ENCODE measurements at regions not wholly inside any gene's neighbourhood (a gene's known extent, or its start where the extent isn't known, plus 50 kb on each side); places are given as distances from the start of the nearest gene placed in this dataset.

DNA sequence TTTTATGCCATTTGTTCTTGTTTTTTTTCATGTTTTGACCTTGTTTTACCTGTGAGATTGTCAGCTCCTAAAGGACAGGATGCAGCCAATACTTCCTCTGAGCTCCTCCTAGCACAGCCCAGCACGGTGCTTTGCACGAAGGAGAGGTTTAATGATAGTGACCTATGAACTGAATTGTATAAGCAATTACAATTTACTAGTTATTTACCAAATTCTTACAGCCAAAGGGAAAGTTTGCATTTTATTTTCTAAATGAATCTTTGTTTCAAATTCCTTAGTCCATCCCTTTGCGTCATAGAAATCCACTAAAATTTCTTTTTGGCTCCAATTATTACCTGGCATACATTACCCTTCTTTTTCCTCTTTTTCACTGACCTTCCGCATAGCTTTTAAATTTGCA lies 326.1 kb downstream of the TDRD15 start:
- no peak for DNase-seq (ENCODE audit: low read depth)
- H3K27me3 ChIP-seq (replicated peaks; ENCODE audit: control insufficient read depth, insufficient read depth, low read length): no peaks in the 10 kb centered on the region
- no peaks in the 10 kb centered on the region for H3K4me1 ChIP-seq (ENCODE audit: control insufficient read depth, insufficient read depth, low read length)
- H3K4me3 ChIP-seq (ENCODE audit: low read length): no peak overlapping the region
- no peak overlapping the region for H3K9ac ChIP-seq (ENCODE audit: low read length)
- no peaks in the 10 kb centered on the region for H3K9me3 ChIP-seq (ENCODE audit: control insufficient read depth, low read length)
- no peaks in the 10 kb centered on the region for H3K36me3 ChIP-seq (ENCODE audit: control insufficient read depth, insufficient read depth, low read length, severe bottlenecking)

DNA sequence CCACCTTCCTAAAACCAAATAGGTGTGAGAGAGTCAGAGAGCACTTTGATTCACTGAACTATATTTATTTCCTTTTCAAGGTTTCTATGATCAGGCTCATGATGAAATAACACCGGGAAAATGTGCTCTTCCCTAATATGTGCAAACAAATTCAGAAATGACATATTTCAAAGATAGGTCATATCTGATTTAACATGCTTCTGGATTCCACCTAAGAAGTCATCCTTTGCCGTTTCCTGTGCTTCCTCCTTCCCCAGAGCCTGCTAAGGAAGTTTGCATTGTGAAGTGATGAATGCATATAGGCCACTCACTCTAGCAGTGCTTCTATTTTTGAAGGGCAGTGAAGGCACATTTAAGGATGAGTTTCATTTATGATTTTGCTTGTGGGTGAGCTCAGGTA lies 327.6 kb downstream of the TDRD15 start:
- no peak overlapping the region for H3K9ac ChIP-seq (ENCODE audit: low read length)
- H3K4me1 ChIP-seq (ENCODE audit: control insufficient read depth, insufficient read depth, low read length): no peaks in the 10 kb centered on the region
- H3K36me3 ChIP-seq (ENCODE audit: control insufficient read depth, insufficient read depth, low read length, severe bottlenecking): no peaks in the 10 kb centered on the region
- no peaks in the 10 kb centered on the region for H3K27me3 ChIP-seq (replicated peaks; ENCODE audit: control insufficient read depth, insufficient read depth, low read length)
- no peak overlapping the region for H3K4me3 ChIP-seq (ENCODE audit: low read length)
- H3K9me3 ChIP-seq (ENCODE audit: control insufficient read depth, low read length): no peaks in the 10 kb centered on the region
- DNase-seq (ENCODE audit: low read depth): no peak

DNA sequence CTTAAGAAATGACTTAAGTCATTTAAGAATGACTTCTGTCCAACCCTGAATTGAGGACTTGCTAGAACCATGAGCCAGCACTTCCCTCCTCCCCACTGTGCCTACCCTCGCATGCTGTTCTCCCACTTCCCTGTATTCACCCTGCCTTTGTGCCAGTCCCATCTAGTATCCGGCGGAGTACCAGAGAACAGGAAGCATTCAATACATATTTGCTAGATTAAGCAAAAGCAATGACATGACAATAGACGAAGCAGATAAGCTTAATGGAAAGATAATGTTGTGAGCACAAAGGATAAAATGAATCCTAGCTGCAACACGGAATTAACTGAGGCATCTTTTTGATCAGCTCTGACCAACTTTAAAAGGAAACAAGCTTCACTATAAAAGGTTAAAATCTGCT lies 328.5 kb downstream of the TDRD15 start:
- H3K9me3 ChIP-seq (ENCODE audit: control insufficient read depth, low read length): no peaks in the 10 kb centered on the region
- no peak overlapping the region for H3K9ac ChIP-seq (ENCODE audit: low read length)
- H3K36me3 ChIP-seq (ENCODE audit: control insufficient read depth, insufficient read depth, low read length, severe bottlenecking): no peaks in the 10 kb centered on the region
- no peaks in the 10 kb centered on the region for H3K4me1 ChIP-seq (ENCODE audit: control insufficient read depth, insufficient read depth, low read length)
- H3K4me3 ChIP-seq (ENCODE audit: low read length): no peak overlapping the region
- no peaks in the 10 kb centered on the region for H3K27me3 ChIP-seq (replicated peaks; ENCODE audit: control insufficient read depth, insufficient read depth, low read length)
- DNase-seq (ENCODE audit: low read depth): no peak

DNA sequence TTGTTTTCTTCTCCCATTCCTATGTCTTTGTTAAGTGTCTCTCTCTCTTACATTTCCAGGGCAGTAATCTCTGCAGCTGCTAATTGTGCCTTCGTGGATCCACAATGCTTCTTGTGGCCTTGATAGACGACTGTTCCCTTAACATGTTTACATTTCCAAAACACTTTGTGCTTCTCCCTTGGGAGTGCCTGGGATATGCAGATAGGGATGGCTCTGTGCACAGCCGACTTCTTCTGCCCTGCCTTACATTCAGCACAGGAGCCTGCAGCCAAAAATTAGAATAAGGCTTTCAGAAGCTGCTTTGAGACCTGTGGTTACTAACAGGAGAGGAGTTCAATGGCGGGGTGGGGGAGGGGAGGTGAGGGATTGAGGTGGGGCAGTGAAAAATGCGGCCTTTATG lies 328.9 kb downstream of the TDRD15 start:
- Histone ChIP-seq H3K9me3 (ENCODE audit: control insufficient read depth, low read length) (no peaks in the 10 kb centered on the region), H3K4me1 (ENCODE audit: control insufficient read depth, insufficient read depth, low read length) (no peaks in the 10 kb centered on the region), H3K27me3 (replicated peaks; ENCODE audit: control insufficient read depth, insufficient read depth, low read length) (no peaks in the 10 kb centered on the region), H3K4me3 (ENCODE audit: low read length) (no peak overlapping the region), H3K9ac (ENCODE audit: low read length) (no peak overlapping the region), H3K36me3 (ENCODE audit: control insufficient read depth, insufficient read depth, low read length, severe bottlenecking) (no peaks in the 10 kb centered on the region)
- DNase-seq (ENCODE audit: low read depth): no peak

DNA sequence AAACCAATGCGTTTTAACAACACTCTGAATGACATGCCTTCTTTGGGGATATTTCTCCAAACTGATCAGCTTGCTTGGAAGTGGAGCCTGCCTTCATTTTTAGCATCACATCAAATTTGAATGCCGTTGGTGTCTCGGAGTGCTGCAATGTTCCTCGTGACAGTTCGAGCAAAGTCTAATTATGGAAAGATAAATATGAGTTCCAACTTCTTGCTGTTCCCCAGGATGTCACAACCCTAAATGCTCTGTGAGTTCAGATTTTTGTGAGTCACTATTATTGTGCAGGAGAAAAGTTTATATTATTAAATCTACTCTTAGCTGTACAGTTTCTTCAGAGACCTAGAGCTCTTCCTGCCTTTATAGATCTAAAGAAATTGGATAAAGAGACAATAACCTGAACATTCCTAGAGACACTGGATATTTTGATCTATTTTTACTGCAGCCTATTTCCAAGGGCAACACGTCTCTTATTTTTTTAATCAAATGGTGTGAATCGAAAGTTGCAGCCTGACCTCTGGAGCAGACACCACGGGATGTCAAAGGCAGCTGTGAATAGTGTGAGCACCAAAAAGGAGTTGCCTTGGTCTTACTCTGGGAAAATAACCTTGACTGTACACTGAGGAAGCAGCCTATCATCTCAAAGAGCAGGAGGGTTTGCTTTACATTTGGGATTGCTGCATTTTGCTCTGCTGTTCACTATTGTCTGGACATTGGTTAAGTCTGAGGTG lies 330.1 kb downstream of the TDRD15 start:
- no peaks in the 10 kb centered on the region for H3K9me3 ChIP-seq (ENCODE audit: control insufficient read depth, low read length)
- H3K36me3 ChIP-seq (ENCODE audit: control insufficient read depth, insufficient read depth, low read length, severe bottlenecking): no peaks in the 10 kb centered on the region
- H3K9ac ChIP-seq (ENCODE audit: low read length): no peak overlapping the region
- no peak overlapping the region for H3K4me3 ChIP-seq (ENCODE audit: low read length)
- no peak for DNase-seq (ENCODE audit: low read depth)
- no peaks in the 10 kb centered on the region for H3K4me1 ChIP-seq (ENCODE audit: control insufficient read depth, insufficient read depth, low read length)
- H3K27me3 ChIP-seq (replicated peaks; ENCODE audit: control insufficient read depth, insufficient read depth, low read length): no peaks in the 10 kb centered on the region

DNA sequence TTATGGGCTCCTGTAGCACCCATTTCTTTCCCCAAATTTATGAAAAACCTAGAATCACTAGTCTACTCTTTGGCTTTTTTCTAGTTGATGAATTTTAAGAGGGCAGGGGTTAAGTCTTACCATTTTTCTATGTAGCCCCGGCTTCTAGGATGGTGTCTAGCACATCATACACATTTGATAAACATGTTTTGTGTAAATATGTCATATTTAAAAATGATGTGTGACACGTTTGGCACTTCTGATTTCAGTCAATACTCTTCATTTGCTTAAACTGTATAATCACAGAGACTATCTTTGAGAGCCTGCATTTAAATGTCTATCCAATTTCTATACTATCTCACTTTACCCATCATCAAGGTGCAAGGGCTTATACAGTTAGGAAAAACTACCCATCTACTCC lies 331.1 kb downstream of the TDRD15 start:
- no peaks in the 10 kb centered on the region for H3K36me3 ChIP-seq (ENCODE audit: control insufficient read depth, insufficient read depth, low read length, severe bottlenecking)
- H3K4me3 ChIP-seq (ENCODE audit: low read length): no peak overlapping the region
- no peaks in the 10 kb centered on the region for H3K4me1 ChIP-seq (ENCODE audit: control insufficient read depth, insufficient read depth, low read length)
- H3K27me3 ChIP-seq (replicated peaks; ENCODE audit: control insufficient read depth, insufficient read depth, low read length): no peaks in the 10 kb centered on the region
- no peak for DNase-seq (ENCODE audit: low read depth)
- H3K9me3 ChIP-seq (ENCODE audit: control insufficient read depth, low read length): no peaks in the 10 kb centered on the region
- no peak overlapping the region for H3K9ac ChIP-seq (ENCODE audit: low read length)

DNA sequence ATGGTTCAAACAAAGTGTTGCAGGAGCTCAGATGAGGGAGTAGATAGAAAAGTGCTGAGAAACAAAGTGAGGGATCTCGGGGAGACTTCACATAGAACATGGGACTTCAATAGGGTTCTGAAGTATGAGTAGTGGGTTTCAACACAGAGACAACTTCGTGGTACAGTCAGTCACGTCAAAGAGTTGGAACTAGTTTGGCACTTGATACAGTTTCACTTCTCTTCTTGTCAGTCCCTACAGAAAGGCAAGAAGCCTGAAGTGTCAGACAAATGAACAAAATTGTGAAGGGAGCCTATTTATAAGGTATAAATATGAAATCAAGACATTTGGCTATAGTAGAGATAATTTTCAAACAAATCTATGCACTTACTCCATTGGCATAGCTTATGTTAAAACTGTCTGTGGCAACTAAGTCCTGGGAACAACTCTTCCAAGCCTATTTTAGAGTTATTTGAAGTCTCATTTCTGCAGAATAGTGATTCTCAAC lies 338.0 kb downstream of the TDRD15 start:
- no peaks in the 10 kb centered on the region for H3K36me3 ChIP-seq (ENCODE audit: control insufficient read depth, insufficient read depth, low read length, severe bottlenecking)
- H3K9ac ChIP-seq (ENCODE audit: low read length): no peak overlapping the region
- H3K9me3 ChIP-seq (ENCODE audit: control insufficient read depth, low read length): peaks cover 3% of the 10 kb centered on the region
- H3K27me3 ChIP-seq (replicated peaks; ENCODE audit: control insufficient read depth, insufficient read depth, low read length): no peaks in the 10 kb centered on the region
- no peak overlapping the region for H3K4me3 ChIP-seq (ENCODE audit: low read length)
- no peak for DNase-seq (ENCODE audit: low read depth)
- H3K4me1 ChIP-seq (ENCODE audit: control insufficient read depth, insufficient read depth, low read length): no peaks in the 10 kb centered on the region

GRCh38 chr2:21466341-21466927 lies 342.7 kb downstream of the TDRD15 start:
- H3K36me3 ChIP-seq (ENCODE audit: control insufficient read depth, insufficient read depth, low read length, severe bottlenecking): no peaks in the 10 kb centered on the region
- H3K27me3 ChIP-seq (replicated peaks; ENCODE audit: control insufficient read depth, insufficient read depth, low read length): no peaks in the 10 kb centered on the region
- H3K9ac ChIP-seq (ENCODE audit: low read length): no peak overlapping the region
- DNase-seq (ENCODE audit: low read depth): no peak
- no peaks in the 10 kb centered on the region for H3K9me3 ChIP-seq (ENCODE audit: control insufficient read depth, low read length)
- H3K4me1 ChIP-seq (ENCODE audit: control insufficient read depth, insufficient read depth, low read length): no peaks in the 10 kb centered on the region
- H3K4me3 ChIP-seq (ENCODE audit: low read length): no peak overlapping the region

- no peaks in the 10 kb centered on the region for H3K9me3 ChIP-seq (ENCODE audit: control insufficient read depth, low read length)
- no peaks in the 10 kb centered on the region for H3K27me3 ChIP-seq (replicated peaks; ENCODE audit: control insufficient read depth, insufficient read depth, low read length)
- no peaks in the 10 kb centered on the region for H3K36me3 ChIP-seq (ENCODE audit: control insufficient read depth, insufficient read depth, low read length, severe bottlenecking)
- H3K4me3 ChIP-seq (ENCODE audit: low read length): no peak overlapping the region
- DNase-seq (ENCODE audit: low read depth): no peak
- no peak overlapping the region for H3K9ac ChIP-seq (ENCODE audit: low read length)
- H3K4me1 ChIP-seq (ENCODE audit: control insufficient read depth, insufficient read depth, low read length): no peaks in the 10 kb centered on the region
These were observed 343.6 kb downstream of the TDRD15 start for GRCh38 chr2:21467280-21467818.

DNA sequence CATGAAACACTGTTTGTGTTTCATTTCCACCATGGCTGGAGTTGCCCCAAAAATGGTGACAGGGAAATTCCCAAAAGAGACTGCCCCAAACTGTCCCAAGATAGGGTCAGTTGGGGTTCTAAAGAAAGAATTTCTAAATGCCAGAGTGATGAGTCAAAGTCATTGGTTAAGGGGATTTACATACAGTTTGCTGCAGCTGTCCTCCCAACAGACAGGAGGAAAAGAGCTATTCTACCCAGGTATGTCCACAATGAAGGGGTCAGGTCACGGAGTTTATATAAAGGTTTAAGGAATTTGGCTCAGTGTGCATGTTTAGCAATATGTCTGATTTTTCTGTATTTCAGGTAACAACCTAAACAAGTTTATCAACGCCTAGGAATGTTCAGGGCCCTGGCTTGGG lies 344.1 kb downstream of the TDRD15 start:
- no peak for DNase-seq (ENCODE audit: low read depth)
- Histone ChIP-seq H3K9ac (ENCODE audit: low read length) (no peak overlapping the region), H3K36me3 (ENCODE audit: control insufficient read depth, insufficient read depth, low read length, severe bottlenecking) (no peaks in the 10 kb centered on the region), H3K9me3 (ENCODE audit: control insufficient read depth, low read length) (no peaks in the 10 kb centered on the region), H3K27me3 (replicated peaks; ENCODE audit: control insufficient read depth, insufficient read depth, low read length) (no peaks in the 10 kb centered on the region), H3K4me3 (ENCODE audit: low read length) (no peak overlapping the region), H3K4me1 (ENCODE audit: control insufficient read depth, insufficient read depth, low read length) (no peaks in the 10 kb centered on the region)

DNA sequence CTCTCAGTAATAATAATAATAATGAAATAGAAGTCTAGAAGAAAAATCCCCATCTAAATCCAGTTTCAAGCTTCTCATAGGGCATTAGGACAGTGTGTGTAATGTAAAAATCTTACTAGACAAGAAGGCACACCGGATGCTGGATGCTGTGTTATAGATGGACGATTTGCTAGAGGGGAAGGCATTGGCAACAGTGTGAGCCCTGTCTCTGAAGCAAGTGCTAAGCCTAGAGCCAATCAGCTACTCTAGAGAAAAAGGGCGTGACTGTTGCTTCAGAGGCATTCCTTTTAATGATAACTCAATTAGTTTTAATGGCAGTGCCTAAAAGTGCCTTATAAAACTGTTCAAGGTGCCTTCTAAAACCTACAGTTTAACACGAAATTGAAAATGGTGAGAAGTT lies 344.9 kb downstream of the TDRD15 start:
- no peaks in the 10 kb centered on the region for H3K36me3 ChIP-seq (ENCODE audit: control insufficient read depth, insufficient read depth, low read length, severe bottlenecking)
- H3K9me3 ChIP-seq (ENCODE audit: control insufficient read depth, low read length): no peaks in the 10 kb centered on the region
- no peak overlapping the region for H3K9ac ChIP-seq (ENCODE audit: low read length)
- no peaks in the 10 kb centered on the region for H3K27me3 ChIP-seq (replicated peaks; ENCODE audit: control insufficient read depth, insufficient read depth, low read length)
- no peaks in the 10 kb centered on the region for H3K4me1 ChIP-seq (ENCODE audit: control insufficient read depth, insufficient read depth, low read length)
- no peak overlapping the region for H3K4me3 ChIP-seq (ENCODE audit: low read length)
- DNase-seq (ENCODE audit: low read depth): no peak
